ENCODE measurements at regions not wholly inside any gene's neighbourhood (a gene's known extent, or its start where the extent isn't known, plus 50 kb on each side); places are given as distances from the start of the nearest gene placed in this dataset.
"Not testable (repeated sequence)": the region's sequence is repeated elsewhere in the genome, so short reads cannot be mapped to it uniquely, and the experiment has no call there.

GRCh38 chr6:144615870-144616269 lies 330.7 kb downstream of the UTRN start:
- no peak for DNase-seq (ENCODE audit: low read depth)

- no peak for DNase-seq (ENCODE audit: low read depth)
These were observed 332.1 kb downstream of the UTRN start for GRCh38 chr6:144617191-144617590.

- DNase-seq (ENCODE audit: low read depth), result no peak
These were observed 332.6 kb downstream of the UTRN start for GRCh38 chr6:144617708-144618107.

GRCh38 chr6:144619966-144620365 lies 334.8 kb downstream of the UTRN start:
- DNase-seq (ENCODE audit: low read depth), result no peak

- DNase-seq (ENCODE audit: low read depth), result no peak
These were observed 336.2 kb downstream of the UTRN start for GRCh38 chr6:144621332-144621731.

GRCh38 chr6:144624246-144624645 lies 339.1 kb downstream of the UTRN start:
- no peak for DNase-seq (ENCODE audit: low read depth)

GRCh38 chr6:144624716-144625115 lies 339.6 kb downstream of the UTRN start:
- no peak for DNase-seq (ENCODE audit: low read depth)

- no peak for DNase-seq (ENCODE audit: low read depth)
These were observed 345.7 kb downstream of the UTRN start for GRCh38 chr6:144630857-144631256.

GRCh38 chr6:144632266-144632665 lies 347.1 kb downstream of the UTRN start:
- no peak for DNase-seq (ENCODE audit: low read depth)

GRCh38 chr6:144633886-144634285 lies 348.8 kb downstream of the UTRN start:
- no peak for DNase-seq (ENCODE audit: low read depth)

- DNase-seq (ENCODE audit: low read depth), result no peak
These were observed 349.2 kb downstream of the UTRN start for GRCh38 chr6:144634371-144634770.

GRCh38 chr6:144635051-144635450 lies 349.9 kb downstream of the UTRN start:
- no peak for DNase-seq (ENCODE audit: low read depth)

GRCh38 chr6:144636025-144636424 lies 350.9 kb downstream of the UTRN start:
- not testable (repeated sequence) for DNase-seq (ENCODE audit: low read depth)

- no peak for DNase-seq (ENCODE audit: low read depth)
These were observed 352.4 kb downstream of the UTRN start for GRCh38 chr6:144637541-144637940.

GRCh38 chr6:144639654-144640053 lies 354.5 kb downstream of the UTRN start:
- DNase-seq (ENCODE audit: low read depth), result no peak

GRCh38 chr6:144641286-144641685 lies 356.2 kb downstream of the UTRN start:
- no peak for DNase-seq (ENCODE audit: low read depth)

- DNase-seq (ENCODE audit: low read depth), result no peak
These were observed 359.6 kb downstream of the UTRN start for GRCh38 chr6:144644776-144645175.

- DNase-seq (ENCODE audit: low read depth), result no peak
These were observed 361.2 kb downstream of the UTRN start for GRCh38 chr6:144646093-144647056.

- DNase-seq (ENCODE audit: low read depth), result no peak
These were observed 362.4 kb downstream of the UTRN start for GRCh38 chr6:144647406-144647964.

- no peak for DNase-seq (ENCODE audit: low read depth)
These were observed 363.0 kb downstream of the UTRN start for GRCh38 chr6:144647971-144648651.

GRCh38 chr6:144649085-144649484 lies 363.9 kb downstream of the UTRN start:
- no peak for DNase-seq (ENCODE audit: low read depth)

GRCh38 chr6:144651234-144651633 lies 366.1 kb downstream of the UTRN start:
- no peak for DNase-seq (ENCODE audit: low read depth)
